ENCODE measurements at regions not wholly inside any gene's neighbourhood (a gene's known extent, or its start where the extent isn't known, plus 50 kb on each side); places are given as distances from the start of the nearest gene placed in this dataset.

GRCh38 chr10:131635564-131636015, 265.2 kb upstream of the PPP2R2D start:
- no peak for DNase-seq (ENCODE audit: low read depth)

GRCh38 chr10:131636116-131636515, 264.7 kb upstream of the PPP2R2D start:
- DNase-seq (ENCODE audit: low read depth): no peak

GRCh38 chr10:131636841-131637724, 263.7 kb upstream of the PPP2R2D start:
- no peak for DNase-seq (ENCODE audit: low read depth)

- DNase-seq (ENCODE audit: low read depth): no peak
These were observed 262.5 kb upstream of the PPP2R2D start for GRCh38 chr10:131638049-131638879.

GRCh38 chr10:131638880-131639278, 261.9 kb upstream of the PPP2R2D start:
- no peak for DNase-seq (ENCODE audit: low read depth)

GRCh38 chr10:131640045-131640644, 260.7 kb upstream of the PPP2R2D start:
- DNase-seq (ENCODE audit: low read depth): no peak

- no peak for DNase-seq (ENCODE audit: low read depth)
These were observed 259.6 kb upstream of the PPP2R2D start for GRCh38 chr10:131641231-131641630.

GRCh38 chr10:131641898-131642297, 258.9 kb upstream of the PPP2R2D start:
- no peak for DNase-seq (ENCODE audit: low read depth)

- DNase-seq (ENCODE audit: low read depth): no peak
These were observed 257.8 kb upstream of the PPP2R2D start for GRCh38 chr10:131642966-131643365.

- no peak for DNase-seq (ENCODE audit: low read depth)
These were observed 256.5 kb upstream of the PPP2R2D start for GRCh38 chr10:131644289-131644688.

- no peak for DNase-seq (ENCODE audit: low read depth)
These were observed 255.7 kb upstream of the PPP2R2D start for GRCh38 chr10:131644864-131645658.

- DNase-seq (ENCODE audit: low read depth): no peak
These were observed 255.1 kb upstream of the PPP2R2D start for GRCh38 chr10:131645756-131646155.

GRCh38 chr10:131646551-131647525, 254.0 kb upstream of the PPP2R2D start:
- no peak for DNase-seq (ENCODE audit: low read depth)

- no peak for DNase-seq (ENCODE audit: low read depth)
These were observed 253.0 kb upstream of the PPP2R2D start for GRCh38 chr10:131647789-131648188.

- no peak for DNase-seq (ENCODE audit: low read depth)
These were observed 252.3 kb upstream of the PPP2R2D start for GRCh38 chr10:131648386-131649020.

- no peak for DNase-seq (ENCODE audit: low read depth)
These were observed 251.2 kb upstream of the PPP2R2D start for GRCh38 chr10:131649617-131650016.

GRCh38 chr10:131650169-131650705, 250.6 kb upstream of the PPP2R2D start:
- no peak for DNase-seq (ENCODE audit: low read depth)

GRCh38 chr10:131650771-131651673, 249.8 kb upstream of the PPP2R2D start:
- DNase-seq (ENCODE audit: low read depth): no peak

Data from non-pigmented ciliary epithelial cell (primary cell).